CD4-positive, alpha-beta T cell treated with Interleukin-6 at 100 ng/mL for 8 hours (primary cell): ENCODE measurements at regions not wholly inside any gene's neighbourhood (a gene's known extent, or its start where the extent isn't known, plus 50 kb on each side); places are given as distances from the start of the nearest gene placed in this dataset.

Source experiments
- DNase-seq: peaks from one replicate; pipeline ENCODE4 v3.0.0-alpha.2; 2020; ENCODE audit warnings: mixed read lengths, low spot score

DNA sequence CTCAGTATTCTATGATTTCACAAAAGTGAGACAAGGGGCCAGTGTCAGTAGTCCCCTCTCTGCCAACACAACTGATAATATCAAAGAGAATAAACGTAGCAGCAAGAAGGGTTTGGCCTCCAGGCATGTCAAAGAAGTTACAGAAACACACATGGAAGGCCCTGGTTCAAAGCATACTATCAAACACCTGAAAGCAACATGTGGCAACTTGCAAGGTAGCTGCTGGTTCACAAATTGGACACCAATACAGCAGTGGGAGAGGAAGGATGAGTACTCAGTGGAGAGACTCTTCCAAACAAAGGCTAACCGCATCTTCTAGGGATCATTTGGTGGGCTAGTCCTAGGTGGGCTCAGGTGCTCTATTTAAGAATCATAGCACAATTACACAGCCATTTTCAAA, 74.9 kb upstream of the MAOA start:
- no peak for DNase-seq

DNA sequence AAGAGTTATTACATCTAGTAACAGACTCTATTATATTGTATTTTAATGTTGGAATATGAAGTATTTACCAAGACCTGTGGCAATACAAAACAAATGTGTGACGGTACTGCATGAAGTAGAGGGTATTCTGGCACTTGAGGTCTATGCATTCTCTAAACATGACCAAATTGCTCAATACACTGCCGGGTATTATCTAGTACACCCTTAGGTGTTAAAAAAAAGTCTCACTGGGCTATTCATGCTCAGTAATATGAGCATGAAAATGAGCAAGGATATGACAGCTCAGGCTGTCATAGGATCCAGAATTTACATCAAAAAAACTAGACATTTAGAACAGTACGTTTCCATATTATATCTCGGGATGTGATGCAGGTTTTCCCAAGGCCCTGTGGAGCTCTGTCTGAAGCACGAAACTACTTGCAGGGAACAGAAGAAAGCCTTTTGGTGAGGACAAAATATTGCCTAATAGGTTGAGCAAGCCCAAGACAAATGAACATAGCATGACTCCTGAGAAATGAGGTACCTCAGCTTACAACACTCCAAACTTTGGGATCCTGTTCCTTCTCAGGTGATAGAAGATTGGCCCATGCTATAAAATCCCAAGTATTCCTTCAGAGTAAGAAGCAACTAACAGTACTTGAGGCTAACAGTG, 74.1 kb upstream of the MAOA start:
- no peak for DNase-seq

DNA sequence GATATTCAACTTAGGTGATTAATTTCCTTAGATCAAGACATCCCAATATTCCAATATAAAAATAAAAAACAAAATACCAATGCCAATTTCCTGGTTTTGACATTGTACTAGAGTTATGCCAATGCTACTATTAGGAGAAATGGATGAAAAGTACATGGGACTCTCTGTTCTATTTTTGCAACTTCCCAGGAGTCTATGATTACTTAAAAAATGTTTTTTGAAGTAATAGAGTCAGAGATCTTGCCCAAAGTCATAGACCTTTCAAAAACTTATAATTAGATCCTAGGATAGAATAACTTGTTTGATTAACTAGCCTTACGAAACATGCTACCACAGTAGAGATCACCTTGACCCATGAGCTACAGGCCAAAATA, 73.6 kb upstream of the MAOA start:
- no peak for DNase-seq

DNA sequence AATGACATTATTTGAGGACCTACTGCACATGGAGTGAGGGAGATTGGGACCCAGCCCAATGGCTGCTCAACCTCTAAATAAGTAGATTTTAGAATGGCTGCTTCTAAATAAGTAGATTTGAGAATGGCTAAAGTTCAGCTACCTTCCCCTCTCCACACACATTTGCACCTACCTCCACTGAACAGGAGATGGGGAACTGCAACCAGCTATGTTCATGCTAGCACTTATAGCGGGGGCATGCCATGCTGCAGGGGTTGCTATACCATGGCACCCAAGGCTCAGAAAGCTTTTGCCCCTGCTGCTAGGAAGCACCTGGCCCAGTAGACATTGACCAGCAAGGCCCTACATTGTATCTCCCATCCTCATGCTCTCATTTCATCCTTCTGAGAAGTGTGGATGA, 70.2 kb upstream of the MAOA start:
- DNase-seq, result no peak

DNA sequence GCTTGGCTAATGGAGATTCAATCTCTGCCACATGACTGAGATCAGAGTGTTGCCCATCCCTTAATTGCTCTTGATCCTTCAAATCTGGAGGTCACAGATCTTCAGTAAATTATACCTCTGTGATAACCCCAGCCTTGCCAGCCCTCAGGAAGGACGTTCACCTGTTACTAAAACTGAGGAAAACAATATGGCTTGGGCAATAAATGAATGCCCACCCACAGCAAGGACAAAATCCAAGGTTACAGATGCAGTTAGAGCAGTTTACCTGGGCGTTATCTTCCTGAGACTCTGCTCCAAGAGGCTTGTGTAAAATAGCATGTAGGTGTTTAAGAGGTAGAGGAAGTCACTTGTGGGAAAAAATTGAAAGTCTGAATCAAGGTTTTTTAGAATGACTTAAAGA, 69.3 kb upstream of the MAOA start:
- no peak for DNase-seq

DNA sequence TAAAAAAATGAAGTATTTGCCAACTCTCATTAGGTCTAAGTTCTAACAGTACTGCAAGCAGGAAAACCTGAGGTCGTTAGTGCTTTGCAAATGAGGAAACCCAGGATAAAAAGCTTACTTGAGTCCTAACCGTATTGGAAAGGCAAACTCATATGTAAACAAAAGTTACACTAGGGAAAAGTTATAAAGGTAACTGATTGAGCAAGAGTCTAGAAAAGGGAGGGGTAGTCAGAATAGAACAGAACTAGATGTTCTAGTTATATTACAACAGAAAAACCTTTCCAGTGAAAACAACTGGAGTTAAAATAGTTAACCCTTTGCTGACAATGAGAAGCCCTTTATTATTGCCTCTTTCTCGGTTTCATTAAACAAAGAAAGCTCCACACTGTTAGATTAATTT, 66.4 kb upstream of the MAOA start:
- DNase-seq, result no peak

DNA sequence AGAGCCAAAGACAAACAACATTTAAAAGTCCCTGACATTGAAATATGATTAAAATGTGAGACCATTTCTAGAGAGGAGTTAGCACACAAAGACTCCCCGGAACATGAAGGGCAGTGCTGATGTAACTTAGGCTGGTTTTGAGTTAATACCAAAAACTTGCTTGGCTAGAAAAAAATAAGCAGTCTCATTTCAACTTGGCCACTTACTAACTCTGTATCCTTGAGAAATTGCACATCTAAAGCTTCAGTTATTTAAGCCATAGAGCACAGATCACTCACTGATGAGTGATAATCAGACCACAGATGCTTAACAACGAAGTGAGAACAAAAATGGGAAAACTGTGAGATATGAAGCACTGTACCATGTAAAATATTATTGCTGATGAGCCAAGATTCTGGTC, 65.9 kb upstream of the MAOA start:
- DNase-seq, result no peak

DNA sequence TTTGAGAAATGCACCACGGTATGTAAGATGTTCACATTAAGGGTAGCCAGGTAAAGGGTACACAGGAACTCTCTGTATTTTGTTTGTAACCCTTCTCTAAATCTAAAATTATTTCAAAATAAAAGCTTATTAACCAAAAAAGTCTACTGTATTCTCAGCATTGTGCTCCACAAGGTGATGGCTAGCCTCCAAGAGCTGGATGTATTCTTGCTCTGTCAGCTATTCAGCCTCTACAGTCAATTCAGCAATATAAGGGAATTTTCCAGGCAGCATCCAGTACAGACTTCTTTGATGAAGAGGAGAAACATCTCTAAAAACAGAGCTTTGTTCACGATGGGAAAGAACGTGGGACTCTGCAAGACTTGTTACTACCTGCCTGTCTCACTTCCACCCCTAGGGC, 63.5 kb upstream of the MAOA start:
- DNase-seq, result no peak

DNA sequence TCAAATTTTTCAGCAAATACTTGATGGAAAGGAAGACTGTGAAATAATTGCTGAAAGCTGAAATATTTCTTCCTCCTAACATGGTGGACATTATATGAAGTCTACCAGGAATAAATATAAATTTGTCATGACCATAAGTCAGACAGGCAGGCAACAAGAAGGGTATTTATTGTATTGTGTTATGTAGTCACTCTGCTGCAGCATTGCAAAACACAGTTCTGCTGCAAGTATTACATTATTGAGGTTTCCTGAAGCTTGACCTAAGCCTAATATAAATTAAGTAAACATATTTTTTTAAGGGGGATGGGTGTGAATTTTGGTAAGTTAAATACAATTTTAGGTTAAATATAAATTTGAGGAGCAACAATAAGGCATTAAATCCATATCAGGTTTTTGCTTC, 60.2 kb upstream of the MAOA start:
- DNase-seq, result no peak

DNA sequence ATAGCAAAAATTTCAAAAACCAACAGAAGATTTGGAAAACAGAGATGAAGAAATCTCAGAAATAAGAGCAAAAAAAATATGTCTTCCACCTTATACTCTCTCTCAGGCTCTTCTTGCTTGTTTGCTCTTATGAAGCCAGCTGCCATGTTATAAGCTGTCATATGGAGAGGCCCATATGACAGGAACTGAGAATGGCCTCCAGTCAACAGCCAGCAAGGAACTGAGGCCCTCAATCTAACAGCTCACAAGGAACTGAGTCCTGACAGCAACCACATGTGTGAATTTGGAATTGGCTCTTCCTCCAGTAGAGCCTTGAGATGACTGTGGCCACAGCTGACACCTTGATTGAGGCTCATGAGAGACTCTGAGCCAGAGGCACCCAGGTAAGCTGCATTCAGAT, 51.3 kb upstream of the MAOA start:
- DNase-seq, result no peak

DNA sequence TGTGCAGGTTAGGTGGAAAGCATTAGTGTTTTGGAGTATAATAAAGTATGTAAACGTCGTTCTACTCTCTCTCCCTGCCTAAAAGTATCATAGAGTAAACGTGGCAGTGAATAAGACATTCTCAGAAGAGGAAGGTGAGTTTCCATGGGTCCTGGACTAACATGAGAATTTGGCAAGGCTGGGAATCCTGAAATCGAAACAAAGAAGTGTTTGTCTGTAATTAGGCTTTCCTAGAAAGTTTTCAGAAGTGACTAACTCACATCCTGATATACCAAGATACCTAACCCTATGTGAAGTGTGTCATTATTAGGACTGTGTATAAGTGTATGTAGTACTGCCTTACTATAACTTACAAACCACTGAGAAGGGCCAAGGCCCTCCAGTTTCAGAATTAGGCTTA, 50.7 kb upstream of the MAOA start:
- no peak for DNase-seq
